HepG2 (cell line): ENCODE measurements at regions not wholly inside any gene's neighbourhood (a gene's known extent, or its start where the extent isn't known, plus 50 kb on each side); places are given as distances from the start of the nearest gene placed in this dataset.

Experiments
- ATAC-seq: fragments of 200-7000 bp; cut with Tn5 transposase; 3 replicates; pipeline ENCODE4 v1.9.1; 2020; ENCODE audit warnings: mild to moderate bottlenecking, moderate library complexity
- BruUV-seq: library from RNA; stranded (reverse); fragments of 400-500 nt; replicated peaks from 2 replicates; lab custom pipeline; 2021; lab: Mats Ljungman, UMichigan
- CTCF ChIA-PET: fragments of 300-600 bp; formaldehyde crosslinking; extraction: SDS; loops from one replicate; lab custom pipeline; 2021; ENCODE audit warnings: low total read pairs, inconsistent platforms, low intra/inter-chr PET ratio; lab: Yijun Ruan, JAX
- POLR2A ChIA-PET: fragments of 350-600 bp; sonication (Branson Sonifier 250); formaldehyde crosslinking; loops from one replicate; lab custom pipeline; 2020; ENCODE audit warnings: antibody characterized with exemption, inconsistent platforms; lab: Yijun Ruan, JAX
- DNase-seq: peaks from one replicate; pipeline ENCODE4 v3.0.0-alpha.2; 2015; ENCODE audit warnings: low spot score
- FAIRE-seq: peaks from 3 replicates; lab custom pipeline; 2011; peaks lifted over from hg19 to GRCh38; lab: Jason Lieb, UNC
- H2AFZ ChIP-seq: one replicate; pipeline ENCODE4 v1.6.1; 2011; ENCODE audit warnings: low read length, inconsistent platforms
- H3K27ac ChIP-seq: fragments of 300-600 bp; 3 replicates; pipeline ENCODE4 v1.8.0; 2011; ENCODE audit warnings: mixed run types, mild to moderate bottlenecking, mixed read lengths, low read length, inconsistent platforms; ENCODE audit not compliant: insufficient read depth; ENCODE audit errors: extremely low read length
- H3K27me3 ChIP-seq, 2 experiments: fragments of 200-600 bp in 1 of 2; 2 replicates in 1 of 2; 3 replicates in 1 of 2; pipeline versions ENCODE4 v1.6.0 to v1.8.0; 2011; ENCODE audit warnings: low read length in 2 of 2, mild to moderate bottlenecking in 2 of 2, moderate library complexity in 2 of 2, inconsistent platforms in 1 of 2; ENCODE audit not compliant: insufficient read depth in 2 of 2, control insufficient read depth in 1 of 2
- H3K36me3 ChIP-seq, 2 experiments: fragments of 200-600 bp in 1 of 2; replicated peaks in 1 of 2; 2 replicates in 1 of 2; 3 replicates in 1 of 2; pipeline versions ENCODE4 v1.5.1 to v1.8.0; 2011; ENCODE audit warnings: low read length in 2 of 2, inconsistent platforms in 1 of 2; ENCODE audit not compliant: insufficient read depth in 2 of 2, control insufficient read depth in 1 of 2
- H3K4me1 ChIP-seq: 2 replicates; pipeline ENCODE4 v1.5.1; 2012; ENCODE audit warnings: low read length, inconsistent platforms; ENCODE audit not compliant: insufficient read depth
- H3K4me2 ChIP-seq: 2 replicates; pipeline ENCODE4 v1.6.0; 2011; ENCODE audit warnings: low read depth, low read length, inconsistent platforms
- H3K4me3 ChIP-seq, 3 experiments: fragments of 200-600 bp in 1 of 3; sonication (generic), shearing (Covaris generic) in 1 of 3; replicated peaks in 1 of 3; 2 replicates each; pipeline ENCODE4 v1.5.1; 2011 to 2016; ENCODE audit warnings: low read length in 3 of 3, inconsistent platforms in 2 of 3, low read depth in 2 of 3, mild to moderate bottlenecking in 2 of 3, control low read depth in 1 of 3, mixed read lengths in 1 of 3; ENCODE audit not compliant: insufficient read depth in 1 of 3
- H3K79me2 ChIP-seq: one replicate; pipeline ENCODE4 v1.6.1; 2011; ENCODE audit warnings: low read length, inconsistent platforms; ENCODE audit not compliant: insufficient read depth
- H3K9ac ChIP-seq: 2 replicates; pipeline ENCODE4 v1.6.0; 2011; ENCODE audit warnings: mild to moderate bottlenecking, low read depth, low read length, inconsistent platforms; ENCODE audit not compliant: insufficient read depth
- H3K9me3 ChIP-seq: 2 replicates; pipeline ENCODE4 v1.5.1; 2012; ENCODE audit warnings: mild to moderate bottlenecking, low read length
- H4K20me1 ChIP-seq: 2 replicates; pipeline ENCODE4 v1.6.0; 2011; ENCODE audit warnings: inconsistent platforms, mild to moderate bottlenecking, low read length, moderate library complexity; ENCODE audit not compliant: insufficient read depth
- BRF2 ChIP-seq: sonication (generic); formaldehyde crosslinking; IDR thresholded peaks from 2 replicates; pipeline ENCODE4 v1.8.1; 2022; ENCODE audit warnings: mild to moderate bottlenecking, missing genetic modification reagents
- HNRNPH1 ChIP-seq: fragments of 200-400 bp; formaldehyde crosslinking; optimal IDR thresholded peaks from 2 replicates; pipeline ENCODE3; 2017; ENCODE audit warnings: mild to moderate bottlenecking, low read depth, low read length
- JUN ChIP-seq: sonication (generic); formaldehyde crosslinking; IDR thresholded peaks from 2 replicates; pipeline ENCODE4 v1.4.0; 2020; ENCODE audit warnings: mild to moderate bottlenecking, missing genetic modification reagents
- JUND ChIP-seq: sonication (generic); formaldehyde crosslinking; IDR thresholded peaks from 2 replicates; pipeline ENCODE4 v1.8.0; 2022; ENCODE audit warnings: mild to moderate bottlenecking, missing genetic modification reagents
- NFKB2 ChIP-seq: sonication (generic); formaldehyde crosslinking; IDR thresholded peaks from 2 replicates; pipeline ENCODE4 v1.4.0; 2020; ENCODE audit warnings: missing genetic modification reagents, borderline replicate concordance
- NPAS2 ChIP-seq: sonication (generic); formaldehyde crosslinking; IDR thresholded peaks from 2 replicates; pipeline ENCODE4 v1.8.0; 2022; ENCODE audit warnings: mild to moderate bottlenecking, missing genetic modification reagents, borderline replicate concordance
- PCBP1 ChIP-seq: fragments of 200-400 bp; formaldehyde crosslinking; IDR thresholded peaks from 2 replicates; pipeline ENCODE4 v1.6.1; 2017; ENCODE audit warnings: mild to moderate bottlenecking, low read depth, low read length, borderline replicate concordance
- RCOR2 ChIP-seq: IDR thresholded peaks from 2 replicates; pipeline ENCODE4 v1.6.1; 2016; ENCODE audit warnings: missing biosample characterization, missing genetic modification reagents
- SNAI1 ChIP-seq: sonication (generic); formaldehyde crosslinking; IDR thresholded peaks from 2 replicates; pipeline ENCODE4 v1.5.0; 2020; ENCODE audit warnings: mild to moderate bottlenecking, missing genetic modification reagents, borderline replicate concordance
- ZMAT3 ChIP-seq: sonication (generic); formaldehyde crosslinking; conservative IDR thresholded peaks from 2 replicates; pipeline ENCODE4 v1.7.0; 2021; ENCODE audit warnings: missing genetic modification reagents
- ZNF562 ChIP-seq: sonication (generic); formaldehyde crosslinking; IDR thresholded peaks from 2 replicates; pipeline ENCODE4 v1.8.0; 2022; ENCODE audit warnings: missing genetic modification reagents, borderline replicate concordance
- ZSCAN22 ChIP-seq: sonication (generic); formaldehyde crosslinking; IDR thresholded peaks from 2 replicates; pipeline ENCODE4 v1.4.0; 2020; ENCODE audit warnings: mild to moderate bottlenecking, missing genetic modification reagents
- ZSCAN30 ChIP-seq: sonication (generic); formaldehyde crosslinking; IDR thresholded peaks from 2 replicates; pipeline ENCODE4 v1.5.0; 2020; ENCODE audit warnings: mild to moderate bottlenecking, missing genetic modification reagents
- WGBS: methylation state at CpG from one replicate; pipeline ENCODE4 v1.1.6; 2017; ENCODE audit warnings: low lambda C conversion rate; 5-methylcytosine and 5-hydroxymethylcytosine counted together
- in situ Hi-C: cut with HindIII; loops from 2 replicates; pipeline ENCODE4 v1.10.0; 2017; ENCODE audit warnings: low pct_unique_long_range_greater_than_20kb; ENCODE audit not compliant: extremely low pct_ligation_motif_present
- intact Hi-C: fragments of 100-400 bp; cut with micrococcal nuclease; formaldehyde crosslinking; loops from one replicate; pipeline ENCODE4 v1.10.0; 2022; ENCODE audit not compliant: unreplicated experiment
- TF ChIP-seq, protein P1 (sequence below): sonication (generic); formaldehyde crosslinking; IDR thresholded peaks from 2 replicates; pipeline ENCODE4 v1.5.1; 2020; ENCODE audit warnings: missing genetic modification reagents, mild to moderate bottlenecking, borderline replicate concordance

- no TSS peak for BruUV-seq
- ChIA-PET POLR2A (no interaction called here), CTCF (no interaction called here)
- H3K27ac ChIP-seq, result no peak overlapping the region
- no peak overlapping the region for H3K4me2 ChIP-seq
- H3K36me3 ChIP-seq, result no peaks in the 10 kb centered on the region
- intact Hi-C loops, result no loop called here
- H3K9ac ChIP-seq, result no peak overlapping the region
- no peaks in the 10 kb centered on the region for H4K20me1 ChIP-seq
- TF ChIP-seq BRF2, result no peak
- no peak overlapping the region for H3K4me3 ChIP-seq
- no peak for FAIRE-seq
- no peak overlapping the region for H2AFZ ChIP-seq
- H3K79me2 ChIP-seq, result no peaks in the 10 kb centered on the region
- H3K27me3 ChIP-seq, result peaks cover 0 to 10% of the 10 kb centered on the region in 2 experiments; a peak in 3 of 5 replicates
- no peak for DNase-seq
- in situ Hi-C loops, result no loop called here
- no peaks in the 10 kb centered on the region for H3K9me3 ChIP-seq
- ATAC-seq, result no peak
- H3K4me1 ChIP-seq, result no peaks in the 10 kb centered on the region
These were observed 91.5 kb upstream of the WASF3 start for GRCh38 chr13:26465954-26466353.

DNA sequence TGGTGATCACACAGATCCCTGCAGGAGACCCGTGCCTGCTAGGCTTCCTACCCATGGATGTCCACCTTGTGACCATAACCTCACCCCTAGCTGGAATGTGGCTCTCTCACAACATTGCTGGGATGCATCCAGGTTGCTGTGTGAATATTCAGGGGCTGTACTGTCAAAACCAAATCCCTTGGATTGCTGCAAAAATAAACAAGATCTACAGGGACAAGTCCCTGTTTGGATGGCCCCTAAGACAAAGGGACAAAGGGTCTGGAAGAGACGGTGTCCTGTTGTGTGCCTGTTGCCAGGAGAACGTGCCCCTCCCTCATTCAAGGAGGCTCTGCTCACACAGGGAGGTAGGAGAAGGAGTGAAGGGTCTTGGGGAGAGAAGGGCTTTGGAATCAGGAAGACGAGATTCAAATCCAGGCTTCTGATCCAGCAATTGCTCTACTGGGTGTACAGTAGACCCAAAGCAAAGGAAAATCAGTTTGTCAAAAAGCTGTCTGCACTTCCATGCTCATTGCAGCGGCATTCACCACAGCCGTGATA is 89.2 kb upstream of the WASF3 start:
- Histone ChIP-seq H3K4me3 (no peak overlapping the region), H4K20me1 (no peaks in the 10 kb centered on the region), H3K79me2 (no peaks in the 10 kb centered on the region), H3K9me3 (no peaks in the 10 kb centered on the region), H3K4me1 (no peaks in the 10 kb centered on the region), H3K36me3 (no peaks in the 10 kb centered on the region), H3K4me2 (no peak overlapping the region), H3K9ac (no peak overlapping the region), H3K27ac (no peak overlapping the region), H3K27me3 (peaks cover 0 to 7% of the 10 kb centered on the region in 2 experiments; a peak in 2 of 5 replicates), H2AFZ (no peak overlapping the region)
- BruUV-seq, result no TSS peak
- FAIRE-seq (no peak), ATAC-seq (no peak), DNase-seq (no peak)
- CTCF ChIA-PET, result no interaction called here
- intact Hi-C loops, result no loop called here
- WGBS, result 28% methylated on average over 5 of the region's 6 CpGs
- in situ Hi-C loops, result no loop called here
- POLR2A ChIA-PET, result no interaction called here
- TF ChIP-seq RCOR2, result no peak
- no peak for TF ChIP-seq ZSCAN30 (CRISPR knock-in tag)
- TF ChIP-seq JUN, result no peak
- TF ChIP-seq, protein P1, sequence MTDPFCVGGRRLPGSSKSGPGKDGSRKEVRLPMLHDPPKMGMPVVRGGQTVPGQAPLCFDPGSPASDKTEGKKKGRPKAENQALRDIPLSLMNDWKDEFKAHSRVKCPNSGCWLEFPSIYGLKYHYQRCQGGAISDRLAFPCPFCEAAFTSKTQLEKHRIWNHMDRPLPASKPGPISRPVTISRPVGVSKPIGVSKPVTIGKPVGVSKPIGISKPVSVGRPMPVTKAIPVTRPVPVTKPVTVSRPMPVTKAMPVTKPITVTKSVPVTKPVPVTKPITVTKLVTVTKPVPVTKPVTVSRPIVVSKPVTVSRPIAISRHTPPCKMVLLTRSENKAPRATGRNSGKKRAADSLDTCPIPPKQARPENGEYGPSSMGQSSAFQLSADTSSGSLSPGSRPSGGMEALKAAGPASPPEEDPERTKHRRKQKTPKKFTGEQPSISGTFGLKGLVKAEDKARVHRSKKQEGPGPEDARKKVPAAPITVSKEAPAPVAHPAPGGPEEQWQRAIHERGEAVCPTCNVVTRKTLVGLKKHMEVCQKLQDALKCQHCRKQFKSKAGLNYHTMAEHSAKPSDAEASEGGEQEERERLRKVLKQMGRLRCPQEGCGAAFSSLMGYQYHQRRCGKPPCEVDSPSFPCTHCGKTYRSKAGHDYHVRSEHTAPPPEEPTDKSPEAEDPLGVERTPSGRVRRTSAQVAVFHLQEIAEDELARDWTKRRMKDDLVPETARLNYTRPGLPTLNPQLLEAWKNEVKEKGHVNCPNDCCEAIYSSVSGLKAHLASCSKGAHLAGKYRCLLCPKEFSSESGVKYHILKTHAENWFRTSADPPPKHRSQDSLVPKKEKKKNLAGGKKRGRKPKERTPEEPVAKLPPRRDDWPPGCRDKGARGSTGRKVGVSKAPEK, result no peak
- TF ChIP-seq PCBP1, result no peak
- TF ChIP-seq NPAS2 (CRISPR knock-in tag), result no peak
- no peak for TF ChIP-seq JUND (CRISPR knock-in tag)
- TF ChIP-seq SNAI1 (CRISPR knock-in tag), result no peak
- TF ChIP-seq ZNF562 (CRISPR knock-in tag), result no peak
- no peak for TF ChIP-seq ZMAT3 (CRISPR knock-in tag)
- no peak for TF ChIP-seq ZSCAN22 (CRISPR knock-in tag)
- no peak for TF ChIP-seq NFKB2 (CRISPR knock-in tag)
- no peak for TF ChIP-seq HNRNPH1
- TF ChIP-seq, all 625 proteins: peak for 0
